ENCODE measurements at regions not wholly inside any gene's neighbourhood (a gene's known extent, or its start where the extent isn't known, plus 50 kb on each side); places are given as distances from the start of the nearest gene placed in this dataset.

- Histone ChIP-seq H3K27ac (ENCODE audit: low read length) (no peak overlapping the region), H3F3A (ENCODE audit: insufficient read depth, low read length) (no peaks in the 10 kb centered on the region), H3K27me3 (replicated peaks; ENCODE audit: insufficient read depth, low read length) (no peaks in the 10 kb centered on the region), H3K4me1 (ENCODE audit: low read length) (no peaks in the 10 kb centered on the region), H3K9me2 (replicated peaks; ENCODE audit: insufficient read depth, low read length) (no peaks in the 10 kb centered on the region), H4K20me1 (ENCODE audit: insufficient read depth, low read length) (no peaks in the 10 kb centered on the region), H3K4me2 (ENCODE audit: low read depth, low read length) (no peak overlapping the region), H2AFZ (ENCODE audit: low read length) (no peak overlapping the region), H3K4me3 (ENCODE audit: low read length) (no peak overlapping the region), H3K79me2 (ENCODE audit: low read length) (no peaks in the 10 kb centered on the region), H3K36me3 (replicated peaks; ENCODE audit: insufficient read depth, low read length) (no peaks in the 10 kb centered on the region), H3K9me3 (replicated peaks; ENCODE audit: insufficient read depth, low read length) (no peaks in the 10 kb centered on the region), H3K9ac (ENCODE audit: low read length) (no peak overlapping the region)
- TF ChIP-seq EZH2phosphoT487 (IDR thresholded peaks at IDR 0.05; ENCODE audit: low read length) (no peak), CTCF (IDR thresholded peaks at IDR 0.05; ENCODE audit: low read length) (no peak), EZH2 (optimal IDR thresholded peaks at IDR 0.05; ENCODE audit: low read depth, low read length) (no peak)
- DNase-seq: no peak
Observed at GRCh38 chr9:95764533-95765319, 110.8 kb upstream of the ERCC6L2 start.

GRCh38 chr9:95763983-95764382 is 111.5 kb upstream of the ERCC6L2 start:
- Histone ChIP-seq H3K27ac (ENCODE audit: low read length) (no peak overlapping the region), H3K79me2 (ENCODE audit: low read length) (no peaks in the 10 kb centered on the region), H4K20me1 (ENCODE audit: insufficient read depth, low read length) (no peaks in the 10 kb centered on the region), H3K4me2 (ENCODE audit: low read depth, low read length) (no peak overlapping the region), H3K9ac (ENCODE audit: low read length) (no peak overlapping the region), H3F3A (ENCODE audit: insufficient read depth, low read length) (no peaks in the 10 kb centered on the region), H3K9me3 (replicated peaks; ENCODE audit: insufficient read depth, low read length) (no peaks in the 10 kb centered on the region), H3K27me3 (replicated peaks; ENCODE audit: insufficient read depth, low read length) (no peaks in the 10 kb centered on the region), H2AFZ (ENCODE audit: low read length) (no peak overlapping the region), H3K4me3 (ENCODE audit: low read length) (no peak overlapping the region), H3K36me3 (replicated peaks; ENCODE audit: insufficient read depth, low read length) (no peaks in the 10 kb centered on the region), H3K4me1 (ENCODE audit: low read length) (no peaks in the 10 kb centered on the region), H3K9me2 (replicated peaks; ENCODE audit: insufficient read depth, low read length) (no peaks in the 10 kb centered on the region)
- TF ChIP-seq EZH2phosphoT487 (IDR thresholded peaks at IDR 0.05; ENCODE audit: low read length) (no peak), CTCF (IDR thresholded peaks at IDR 0.05; ENCODE audit: low read length) (no peak), EZH2 (optimal IDR thresholded peaks at IDR 0.05; ENCODE audit: low read depth, low read length) (no peak)
- DNase-seq: no peak

- H4K20me1 ChIP-seq (ENCODE audit: insufficient read depth, low read length): no peaks in the 10 kb centered on the region
- no peak for DNase-seq
- H3K36me3 ChIP-seq (replicated peaks; ENCODE audit: insufficient read depth, low read length): no peaks in the 10 kb centered on the region
- TF ChIP-seq CTCF (IDR thresholded peaks at IDR 0.05; ENCODE audit: low read length): no peak
- no peak for TF ChIP-seq EZH2phosphoT487 (IDR thresholded peaks at IDR 0.05; ENCODE audit: low read length)
- no peak for TF ChIP-seq EZH2 (optimal IDR thresholded peaks at IDR 0.05; ENCODE audit: low read depth, low read length)
- no peaks in the 10 kb centered on the region for H3K9me3 ChIP-seq (replicated peaks; ENCODE audit: insufficient read depth, low read length)
- no peaks in the 10 kb centered on the region for H3F3A ChIP-seq (ENCODE audit: insufficient read depth, low read length)
- H3K79me2 ChIP-seq (ENCODE audit: low read length): no peaks in the 10 kb centered on the region
- no peak overlapping the region for H3K4me2 ChIP-seq (ENCODE audit: low read depth, low read length)
- no peaks in the 10 kb centered on the region for H3K4me1 ChIP-seq (ENCODE audit: low read length)
- H2AFZ ChIP-seq (ENCODE audit: low read length): no peak overlapping the region
- H3K27ac ChIP-seq (ENCODE audit: low read length): no peak overlapping the region
- H3K4me3 ChIP-seq (ENCODE audit: low read length): no peak overlapping the region
- H3K9me2 ChIP-seq (replicated peaks; ENCODE audit: insufficient read depth, low read length): no peaks in the 10 kb centered on the region
- no peaks in the 10 kb centered on the region for H3K27me3 ChIP-seq (replicated peaks; ENCODE audit: insufficient read depth, low read length)
- no peak overlapping the region for H3K9ac ChIP-seq (ENCODE audit: low read length)
Observed at GRCh38 chr9:95763006-95763405, 112.5 kb upstream of the ERCC6L2 start.

All from MM.1S (cell line).